ENCODE measurements at regions not wholly inside any gene's neighbourhood (a gene's known extent, or its start where the extent isn't known, plus 50 kb on each side); places are given as distances from the start of the nearest gene placed in this dataset.

DNA sequence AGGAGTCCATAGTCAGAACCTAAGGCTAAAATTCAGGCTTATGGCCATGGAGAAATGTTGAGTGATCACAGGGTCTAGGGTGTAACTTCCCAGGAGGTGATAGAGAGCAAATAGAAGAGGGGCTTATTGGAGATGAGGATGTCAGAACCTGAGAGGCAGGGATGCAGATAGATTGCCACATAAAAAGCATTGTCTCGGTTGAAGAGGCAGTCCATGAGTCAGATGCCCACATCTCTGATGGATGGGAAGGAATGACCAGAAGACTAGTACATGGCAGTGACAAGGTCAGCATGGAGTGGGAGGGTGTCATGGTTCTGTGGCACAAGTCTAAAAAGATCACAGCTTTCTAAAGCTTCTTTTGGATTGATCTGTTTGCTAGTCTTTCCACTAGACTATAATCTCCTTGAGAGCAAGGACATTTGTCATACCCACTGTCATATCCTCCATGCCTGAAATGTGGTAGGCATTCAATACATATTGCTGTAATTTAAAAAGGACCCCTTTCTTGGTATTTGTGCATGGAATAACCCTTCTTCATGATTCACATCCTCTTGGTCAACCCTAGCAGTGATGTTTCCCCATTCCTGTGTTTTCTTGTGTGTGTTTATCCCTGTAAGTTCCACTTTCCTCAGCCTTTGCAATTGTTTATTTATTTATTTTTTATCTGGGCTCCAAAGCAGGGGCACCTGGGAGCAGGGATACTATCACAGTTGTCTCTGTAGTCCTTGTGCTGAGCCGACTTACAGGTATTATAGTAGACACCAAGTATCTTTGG lies 613.4 kb upstream of the CFAP20DC start:
- H3K9ac ChIP-seq (ENCODE audit: low read depth, low read length): no peak overlapping the region
- no peaks in the 10 kb centered on the region for H3K9me3 ChIP-seq (ENCODE audit: control insufficient read depth, insufficient read depth, low read length)
- no peaks in the 10 kb centered on the region for H3K27me3 ChIP-seq (ENCODE audit: control insufficient read depth, insufficient read depth, low read length)
- H3K4me3 ChIP-seq (ENCODE audit: low read depth, low read length): no peak overlapping the region
- H3K27ac ChIP-seq (ENCODE audit: low read depth, low read length): no peak overlapping the region
- H3K4me1 ChIP-seq (ENCODE audit: control insufficient read depth, insufficient read depth, low read length): no peaks in the 10 kb centered on the region
- H3K36me3 ChIP-seq (ENCODE audit: control insufficient read depth, insufficient read depth, low read length): no peaks in the 10 kb centered on the region

DNA sequence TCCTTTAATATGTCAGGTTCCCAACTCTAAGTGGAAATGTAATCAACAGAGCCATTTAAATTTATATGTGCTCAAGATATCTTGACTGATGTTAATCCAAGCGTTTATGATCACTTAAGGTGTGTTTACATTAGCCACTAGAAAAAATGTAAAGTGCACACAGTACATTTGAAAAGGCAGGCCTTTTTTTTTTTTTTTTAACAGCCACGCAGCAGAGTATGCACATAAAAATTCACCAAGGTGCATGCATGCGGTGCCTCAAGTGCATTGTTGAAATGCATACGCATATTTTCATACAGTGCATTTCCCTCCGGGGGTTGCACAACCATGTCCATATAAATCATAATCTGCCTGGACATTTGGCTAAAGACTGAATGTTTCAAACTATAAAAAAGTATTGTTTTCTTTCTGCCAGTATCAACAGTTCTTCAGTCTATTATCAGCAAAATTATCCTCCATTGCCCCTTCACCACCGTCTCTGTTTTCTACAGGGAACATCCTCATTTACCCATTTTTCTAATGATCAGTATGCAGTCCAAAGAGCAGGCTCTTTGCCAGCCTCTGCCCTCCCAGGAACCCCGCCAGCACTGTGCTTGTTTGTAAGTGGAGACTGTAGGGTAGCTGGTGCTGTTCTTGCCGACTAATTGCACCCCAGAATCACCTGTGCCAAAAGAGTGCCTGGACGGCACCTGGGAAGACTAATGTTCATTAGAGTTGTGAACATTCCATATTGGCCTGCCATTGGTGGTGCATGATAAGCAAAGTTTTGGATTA lies 611.2 kb upstream of the CFAP20DC start:
- Histone ChIP-seq H3K36me3 (ENCODE audit: control insufficient read depth, insufficient read depth, low read length) (no peaks in the 10 kb centered on the region), H3K27ac (ENCODE audit: low read depth, low read length) (no peak overlapping the region), H3K9ac (ENCODE audit: low read depth, low read length) (no peak overlapping the region), H3K9me3 (ENCODE audit: control insufficient read depth, insufficient read depth, low read length) (no peaks in the 10 kb centered on the region), H3K4me1 (ENCODE audit: control insufficient read depth, insufficient read depth, low read length) (no peaks in the 10 kb centered on the region), H3K4me3 (ENCODE audit: low read depth, low read length) (no peak overlapping the region), H3K27me3 (ENCODE audit: control insufficient read depth, insufficient read depth, low read length) (no peaks in the 10 kb centered on the region)

DNA sequence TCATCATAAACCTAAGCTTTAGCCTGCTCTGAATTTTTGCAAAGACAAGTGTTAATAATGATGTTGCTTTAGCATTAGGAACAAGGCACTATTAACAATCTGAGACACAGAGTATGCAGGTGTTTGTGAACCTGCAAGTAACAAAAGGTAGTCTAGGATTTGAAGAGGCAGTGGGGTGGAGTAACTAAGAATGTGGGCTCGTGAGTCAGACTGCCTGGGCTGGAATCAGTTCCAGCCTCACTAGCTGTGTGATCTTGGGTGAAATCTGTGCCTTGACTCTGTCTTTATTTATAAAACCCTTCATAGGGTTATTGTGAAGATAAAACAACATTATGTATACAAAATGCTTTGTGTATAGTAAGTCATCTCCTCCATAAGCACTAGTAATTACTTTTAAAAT lies 610.6 kb upstream of the CFAP20DC start:
- no peak overlapping the region for H3K27ac ChIP-seq (ENCODE audit: low read depth, low read length)
- no peak overlapping the region for H3K9ac ChIP-seq (ENCODE audit: low read depth, low read length)
- H3K9me3 ChIP-seq (ENCODE audit: control insufficient read depth, insufficient read depth, low read length): no peaks in the 10 kb centered on the region
- H3K4me1 ChIP-seq (ENCODE audit: control insufficient read depth, insufficient read depth, low read length): no peaks in the 10 kb centered on the region
- H3K4me3 ChIP-seq (ENCODE audit: low read depth, low read length): no peak overlapping the region
- H3K27me3 ChIP-seq (ENCODE audit: control insufficient read depth, insufficient read depth, low read length): no peaks in the 10 kb centered on the region
- H3K36me3 ChIP-seq (ENCODE audit: control insufficient read depth, insufficient read depth, low read length): no peaks in the 10 kb centered on the region

DNA sequence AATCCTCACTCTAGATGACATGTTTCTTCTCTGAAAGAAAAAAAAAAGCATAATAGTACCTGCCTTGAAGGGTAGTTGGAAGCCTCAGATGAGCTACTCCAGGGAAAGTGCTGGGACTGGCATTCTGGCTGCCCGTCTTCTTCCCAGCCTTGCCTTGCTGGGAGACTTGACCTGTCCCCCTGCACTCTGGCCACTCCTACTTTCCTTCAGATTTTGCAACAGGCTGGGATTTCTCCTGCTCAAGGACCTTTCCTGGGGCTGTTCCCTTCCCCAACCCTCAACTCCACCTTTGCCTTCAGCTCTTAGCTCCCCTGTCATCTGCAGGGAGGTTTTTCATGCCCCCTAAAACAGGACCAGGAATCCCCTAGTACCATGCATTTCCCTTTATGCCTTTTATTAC lies 609.9 kb upstream of the CFAP20DC start:
- H3K27me3 ChIP-seq (ENCODE audit: control insufficient read depth, insufficient read depth, low read length): no peaks in the 10 kb centered on the region
- no peaks in the 10 kb centered on the region for H3K36me3 ChIP-seq (ENCODE audit: control insufficient read depth, insufficient read depth, low read length)
- no peak overlapping the region for H3K4me3 ChIP-seq (ENCODE audit: low read depth, low read length)
- H3K27ac ChIP-seq (ENCODE audit: low read depth, low read length): no peak overlapping the region
- no peaks in the 10 kb centered on the region for H3K9me3 ChIP-seq (ENCODE audit: control insufficient read depth, insufficient read depth, low read length)
- H3K4me1 ChIP-seq (ENCODE audit: control insufficient read depth, insufficient read depth, low read length): no peaks in the 10 kb centered on the region
- H3K9ac ChIP-seq (ENCODE audit: low read depth, low read length): no peak overlapping the region

DNA sequence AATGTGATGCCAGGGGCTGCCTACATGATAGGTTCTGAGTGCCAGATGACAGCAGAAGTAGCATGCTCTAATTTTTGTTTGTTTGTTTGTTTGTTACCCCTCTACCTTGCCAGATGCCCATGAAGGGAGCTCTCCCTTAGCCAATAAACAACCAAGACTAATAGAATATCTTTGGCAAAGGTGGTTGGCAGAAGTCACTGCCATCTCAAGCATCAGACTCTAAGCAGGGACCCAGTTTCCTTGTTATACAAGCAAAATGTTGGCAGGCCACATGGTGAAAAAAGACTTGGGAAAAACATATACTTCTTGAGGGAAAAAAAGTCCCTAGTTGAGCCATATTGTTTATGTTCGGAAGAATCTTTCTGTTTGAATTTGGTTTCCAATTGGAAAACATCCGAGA lies 609.0 kb upstream of the CFAP20DC start:
- Histone ChIP-seq H3K27ac (ENCODE audit: low read depth, low read length) (no peak overlapping the region), H3K9me3 (ENCODE audit: control insufficient read depth, insufficient read depth, low read length) (no peaks in the 10 kb centered on the region)

DNA sequence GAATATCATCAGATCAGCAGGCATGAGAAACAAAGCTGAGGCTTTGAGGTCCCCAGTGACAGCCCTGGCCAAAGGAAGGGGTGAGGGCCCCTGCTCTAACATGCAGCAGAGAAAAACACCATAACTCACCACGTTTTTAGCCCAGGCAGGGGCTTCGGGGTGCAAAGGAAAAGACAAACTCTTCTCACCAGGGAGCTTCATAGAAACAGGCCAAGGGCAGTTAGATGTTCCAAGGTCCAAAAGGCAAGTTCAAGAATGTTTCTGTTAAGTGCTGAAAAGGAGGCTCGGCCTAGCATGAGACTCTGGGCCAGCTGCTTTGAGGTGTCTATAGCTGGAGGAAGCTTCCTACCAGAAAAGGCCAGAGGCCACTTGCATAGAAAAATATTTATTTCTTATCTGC lies 608.4 kb upstream of the CFAP20DC start:
- Histone ChIP-seq H3K36me3 (ENCODE audit: control insufficient read depth, insufficient read depth, low read length) (no peaks in the 10 kb centered on the region), H3K27ac (ENCODE audit: low read depth, low read length) (no peak overlapping the region), H3K27me3 (ENCODE audit: control insufficient read depth, insufficient read depth, low read length) (no peaks in the 10 kb centered on the region), H3K4me3 (ENCODE audit: low read depth, low read length) (no peak overlapping the region), H3K9me3 (ENCODE audit: control insufficient read depth, insufficient read depth, low read length) (no peaks in the 10 kb centered on the region), H3K4me1 (ENCODE audit: control insufficient read depth, insufficient read depth, low read length) (no peaks in the 10 kb centered on the region), H3K9ac (ENCODE audit: low read depth, low read length) (no peak overlapping the region)

More for the DNA sequence above, 609.0 kb upstream of the CFAP20DC start:
- H3K27me3 ChIP-seq (ENCODE audit: control insufficient read depth, insufficient read depth, low read length): no peaks in the 10 kb centered on the region
- H3K4me3 ChIP-seq (ENCODE audit: low read depth, low read length): no peak overlapping the region
- no peaks in the 10 kb centered on the region for H3K4me1 ChIP-seq (ENCODE audit: control insufficient read depth, insufficient read depth, low read length)
- H3K36me3 ChIP-seq (ENCODE audit: control insufficient read depth, insufficient read depth, low read length): no peaks in the 10 kb centered on the region
- no peak overlapping the region for H3K9ac ChIP-seq (ENCODE audit: low read depth, low read length)

DNA sequence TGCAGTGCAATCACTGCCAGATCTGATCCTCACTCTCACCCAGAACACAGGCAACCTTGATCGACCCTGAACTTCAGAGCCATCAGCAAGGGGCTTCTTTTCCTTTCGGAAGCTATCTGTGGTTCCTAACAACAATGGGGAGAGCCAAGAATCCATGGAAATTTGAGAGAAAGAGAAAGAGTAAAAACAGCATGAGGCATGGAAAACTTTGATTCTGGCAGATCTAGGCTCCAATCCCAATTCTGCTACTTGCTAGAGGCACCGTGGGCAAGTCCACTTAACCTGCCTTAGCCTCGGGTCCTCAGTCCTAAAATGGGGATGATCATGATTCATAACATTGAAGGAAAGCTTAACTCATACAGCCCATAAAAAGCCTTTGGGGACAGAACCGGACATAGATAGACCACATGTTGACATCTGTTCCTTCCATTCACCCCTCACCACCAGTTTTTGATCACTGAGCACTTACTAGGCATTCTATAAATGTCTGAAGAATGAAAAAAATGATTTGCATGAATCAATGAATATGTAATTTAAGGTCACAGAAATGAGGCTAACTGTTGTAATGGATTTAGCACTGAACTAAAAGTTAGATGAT lies 605.7 kb upstream of the CFAP20DC start:
- Histone ChIP-seq H3K4me3 (ENCODE audit: low read depth, low read length) (no peak overlapping the region), H3K4me1 (ENCODE audit: control insufficient read depth, insufficient read depth, low read length) (no peaks in the 10 kb centered on the region), H3K27ac (ENCODE audit: low read depth, low read length) (no peak overlapping the region), H3K36me3 (ENCODE audit: control insufficient read depth, insufficient read depth, low read length) (no peaks in the 10 kb centered on the region), H3K27me3 (ENCODE audit: control insufficient read depth, insufficient read depth, low read length) (no peaks in the 10 kb centered on the region), H3K9me3 (ENCODE audit: control insufficient read depth, insufficient read depth, low read length) (no peaks in the 10 kb centered on the region), H3K9ac (ENCODE audit: low read depth, low read length) (no peak overlapping the region)

DNA sequence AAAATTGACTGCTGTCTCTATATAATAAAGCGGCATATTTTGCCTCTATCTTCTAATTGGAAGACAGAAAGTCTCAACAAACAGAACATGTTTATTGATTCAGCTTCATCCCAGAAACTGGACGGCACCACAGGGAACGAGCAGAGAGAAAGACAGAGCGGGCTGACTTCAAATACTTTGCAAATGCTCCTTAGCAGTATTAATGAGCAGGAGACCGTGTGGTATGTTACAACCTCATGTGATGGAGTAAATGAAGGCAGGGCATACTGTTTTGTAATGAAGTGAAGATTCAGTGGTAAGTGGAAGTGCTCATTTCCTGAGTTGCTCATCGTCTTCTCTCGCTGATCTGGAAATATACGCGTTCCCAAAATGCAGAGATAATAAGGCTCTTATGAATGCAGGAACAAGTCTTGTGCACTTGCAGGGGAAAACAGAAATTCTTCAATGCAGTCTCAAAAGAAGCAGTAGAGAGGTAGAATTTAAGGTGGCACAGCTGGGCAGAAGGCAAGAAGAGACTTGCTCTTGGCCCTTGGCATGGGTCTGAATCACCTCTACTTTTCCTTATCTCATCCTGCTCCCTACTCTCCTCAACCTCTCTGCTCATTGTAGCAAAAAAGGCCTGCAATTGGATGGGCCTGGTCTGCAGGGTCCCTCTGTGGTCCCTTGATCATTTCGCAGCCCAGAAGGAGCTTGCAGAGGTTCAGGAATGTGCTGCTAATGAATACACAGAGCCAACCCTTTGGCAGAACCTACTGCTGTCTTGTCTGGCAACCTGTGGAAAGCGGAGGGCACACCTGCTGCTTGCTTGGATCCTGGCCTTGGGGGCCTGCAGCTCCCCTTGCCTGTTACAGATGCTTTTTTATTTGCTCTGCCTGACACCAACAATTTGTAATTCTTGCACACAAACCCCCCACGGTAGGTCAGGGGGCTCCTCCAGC lies 604.9 kb upstream of the CFAP20DC start:
- H3K9ac ChIP-seq (ENCODE audit: low read depth, low read length): no peak overlapping the region
- peaks cover 5% of the 10 kb centered on the region; the same call in 1 of the 2 replicates for H3K9me3 ChIP-seq (ENCODE audit: control insufficient read depth, insufficient read depth, low read length)
- no peak overlapping the region for H3K4me3 ChIP-seq (ENCODE audit: low read depth, low read length)
- H3K27me3 ChIP-seq (ENCODE audit: control insufficient read depth, insufficient read depth, low read length): no peaks in the 10 kb centered on the region
- H3K36me3 ChIP-seq (ENCODE audit: control insufficient read depth, insufficient read depth, low read length): no peaks in the 10 kb centered on the region
- H3K4me1 ChIP-seq (ENCODE audit: control insufficient read depth, insufficient read depth, low read length): no peaks in the 10 kb centered on the region
- H3K27ac ChIP-seq (ENCODE audit: low read depth, low read length): no peak overlapping the region

DNA sequence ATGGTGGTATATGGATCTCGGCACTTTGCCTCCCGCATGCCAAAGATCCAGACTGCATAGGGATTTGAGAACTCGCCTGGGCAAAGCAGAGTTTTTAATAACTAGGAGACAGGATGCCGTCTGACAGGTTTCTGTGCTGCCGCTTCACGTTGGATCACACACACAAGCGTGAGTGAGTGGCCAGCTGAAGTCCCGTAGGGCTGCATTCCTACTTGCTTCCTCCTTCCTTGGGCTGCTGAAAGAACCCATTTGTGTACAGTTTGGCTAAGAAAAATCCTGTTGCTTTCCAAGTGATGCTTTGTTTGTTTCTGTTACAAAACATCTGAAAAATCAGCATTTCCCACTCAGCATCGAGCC lies 604.3 kb upstream of the CFAP20DC start:
- no peaks in the 10 kb centered on the region for H3K27me3 ChIP-seq (ENCODE audit: control insufficient read depth, insufficient read depth, low read length)
- H3K9me3 ChIP-seq (ENCODE audit: control insufficient read depth, insufficient read depth, low read length): peaks cover 5% of the 10 kb centered on the region; the same call in 1 of the 2 replicates
- no peaks in the 10 kb centered on the region for H3K4me1 ChIP-seq (ENCODE audit: control insufficient read depth, insufficient read depth, low read length)
- no peak overlapping the region for H3K27ac ChIP-seq (ENCODE audit: low read depth, low read length)
- H3K9ac ChIP-seq (ENCODE audit: low read depth, low read length): no peak overlapping the region
- no peaks in the 10 kb centered on the region for H3K36me3 ChIP-seq (ENCODE audit: control insufficient read depth, insufficient read depth, low read length)
- no peak overlapping the region for H3K4me3 ChIP-seq (ENCODE audit: low read depth, low read length)

DNA sequence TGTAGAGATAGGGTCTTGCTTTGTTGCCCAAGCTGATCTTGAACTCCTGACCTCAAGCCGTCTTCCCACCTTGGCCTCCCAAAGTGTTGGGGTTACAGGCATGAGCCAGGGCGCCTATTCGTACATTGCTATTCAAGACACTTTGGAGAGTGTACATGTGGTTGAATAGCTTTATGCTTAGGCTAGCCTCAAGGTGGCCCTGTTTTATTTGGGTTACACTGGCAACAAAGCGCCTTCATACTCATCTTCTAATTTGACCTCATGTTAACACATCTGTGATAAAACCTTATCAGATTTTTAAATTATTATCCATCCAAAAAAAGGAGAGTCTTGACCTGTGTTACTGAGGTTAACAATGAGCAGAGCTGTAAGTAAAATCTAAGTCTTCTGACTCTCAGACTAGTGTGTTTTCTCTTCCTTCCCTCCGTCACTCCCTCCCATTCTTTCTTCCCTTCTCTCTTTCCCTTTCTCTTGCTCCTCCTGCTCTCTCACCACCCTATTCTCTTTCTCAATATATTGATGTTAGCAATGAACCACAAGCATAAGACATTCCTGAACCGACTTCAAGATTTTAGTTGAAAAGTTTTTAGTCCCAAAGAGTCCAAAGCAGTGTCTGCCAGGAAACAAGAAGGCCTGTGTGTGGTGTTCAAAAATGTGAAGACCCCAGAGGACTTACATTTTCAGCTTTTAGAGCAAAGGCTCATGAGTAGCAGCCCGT lies 603.7 kb upstream of the CFAP20DC start:
- Histone ChIP-seq H3K4me3 (ENCODE audit: low read depth, low read length) (no peak overlapping the region), H3K27me3 (ENCODE audit: control insufficient read depth, insufficient read depth, low read length) (no peaks in the 10 kb centered on the region), H3K27ac (ENCODE audit: low read depth, low read length) (no peak overlapping the region), H3K4me1 (ENCODE audit: control insufficient read depth, insufficient read depth, low read length) (no peaks in the 10 kb centered on the region), H3K36me3 (ENCODE audit: control insufficient read depth, insufficient read depth, low read length) (no peaks in the 10 kb centered on the region), H3K9ac (ENCODE audit: low read depth, low read length) (no peak overlapping the region), H3K9me3 (ENCODE audit: control insufficient read depth, insufficient read depth, low read length) (peaks cover 5% of the 10 kb centered on the region; the same call in 1 of the 2 replicates)

Measured in HUES48 (cell line).